ENCODE measurements at regions not wholly inside any gene's neighbourhood (a gene's known extent, or its start where the extent isn't known, plus 50 kb on each side); places are given as distances from the start of the nearest gene placed in this dataset.

GRCh38 chr10:8332730-8333111 is 278.2 kb downstream of the GATA3 start:
- ATAC-seq, result no peak
- TF ChIP-seq CSRNP3 (CRISPR knock-in tag; IDR thresholded peaks at IDR 0.05), result no peak
- TF ChIP-seq TSHZ2 (CRISPR knock-in tag; IDR thresholded peaks at IDR 0.05), result no peak
- TF ChIP-seq GLIS3 (CRISPR knock-in tag; IDR thresholded peaks at IDR 0.05), result no peak
- TF ChIP-seq ZFP3 (CRISPR knock-in tag; IDR thresholded peaks at IDR 0.05), result no peak
- no peak for TF ChIP-seq ZNF565 (CRISPR knock-in tag; conservative IDR thresholded peaks at IDR 0.05; ENCODE audit: low read depth)
- TF ChIP-seq CSDC2 (CRISPR knock-in tag; IDR thresholded peaks at IDR 0.05), result no peak
- TF ChIP-seq BACH2 (CRISPR knock-in tag; IDR thresholded peaks at IDR 0.05; ENCODE audit: borderline replicate concordance), result no peak
- TF ChIP-seq TOX (CRISPR knock-in tag; IDR thresholded peaks at IDR 0.05; ENCODE audit: borderline replicate concordance), result no peak
- no peak for TF ChIP-seq PPARA (CRISPR knock-in tag; IDR thresholded peaks at IDR 0.05; ENCODE audit: borderline replicate concordance)
- TF ChIP-seq OSR1 (CRISPR knock-in tag; IDR thresholded peaks at IDR 0.05), result no peak
- TF ChIP-seq ZC3H10 (CRISPR knock-in tag; IDR thresholded peaks at IDR 0.05), result no peak
- no peak for TF ChIP-seq PATZ1 (CRISPR knock-in tag; IDR thresholded peaks at IDR 0.05; ENCODE audit: borderline replicate concordance)
- TF ChIP-seq ZNF8 (CRISPR knock-in tag; IDR thresholded peaks at IDR 0.05), result no peak
- no peak for TF ChIP-seq RARB (CRISPR knock-in tag; IDR thresholded peaks at IDR 0.05)
- TF ChIP-seq CREB5 (CRISPR knock-in tag; IDR thresholded peaks at IDR 0.05; ENCODE audit: low read depth), result no peak
- no peak for TF ChIP-seq POU6F1 (CRISPR knock-in tag; IDR thresholded peaks at IDR 0.05; ENCODE audit: borderline replicate concordance, low read depth)
- no peak for TF ChIP-seq ZNF70 (CRISPR knock-in tag; IDR thresholded peaks at IDR 0.05)
- TF ChIP-seq ZFP30 (CRISPR knock-in tag; IDR thresholded peaks at IDR 0.05), result no peak
- TF ChIP-seq ARNTL (CRISPR knock-in tag; IDR thresholded peaks at IDR 0.05; ENCODE audit: borderline replicate concordance, low read depth), result no peak

GRCh38 chr10:8334631-8335030 is 280.1 kb downstream of the GATA3 start:
- TF ChIP-seq SNAI2 (CRISPR knock-in tag; IDR thresholded peaks at IDR 0.05) (no peak), CREB5 (CRISPR knock-in tag; IDR thresholded peaks at IDR 0.05; ENCODE audit: low read depth) (no peak), PATZ1 (CRISPR knock-in tag; IDR thresholded peaks at IDR 0.05; ENCODE audit: borderline replicate concordance) (no peak)
- no peak for ATAC-seq
